Aorta (tissue), 5 donors: ENCODE measurements at regions not wholly inside any gene's neighbourhood (a gene's known extent, or its start where the extent isn't known, plus 50 kb on each side); places are given as distances from the start of the nearest gene placed in this dataset.

Experiments used
- ATAC-seq: fragments of 200-7000 bp; cut with Tn5 transposase; one replicate; pipeline ENCODE4 v1.9.1; 2022; ENCODE audit warnings: moderate library complexity; ENCODE audit not compliant: low FRiP score
- DNase-seq, 2 donors: peaks; one replicate each; pipeline ENCODE4 v3.0.0-alpha.2; 2020
- H3K27ac ChIP-seq, 2 donors: one replicate each; pipeline ENCODE4 v1.5.1; 2013; ENCODE audit warnings: low read length in 2 of 2, mild to moderate bottlenecking in 2 of 2, moderate library complexity in 2 of 2, control low read depth in 1 of 2, inconsistent platforms in 1 of 2, low read depth in 1 of 2
- H3K27me3 ChIP-seq, 2 donors: one replicate each; pipeline ENCODE4 v1.6.1; 2013; ENCODE audit warnings: control low read depth in 1 of 2, low read length in 1 of 2, mild to moderate bottlenecking in 1 of 2, moderate library complexity in 1 of 2; ENCODE audit not compliant: insufficient read depth in 2 of 2, control insufficient read depth in 1 of 2
- H3K36me3 ChIP-seq, 2 donors: one replicate each; pipeline ENCODE4 v1.6.1; 2013; ENCODE audit warnings: control low read depth in 1 of 2, low read length in 1 of 2, mild to moderate bottlenecking in 1 of 2; ENCODE audit not compliant: insufficient read depth in 2 of 2, control insufficient read depth in 1 of 2
- H3K4me1 ChIP-seq, 2 donors: one replicate each; pipeline ENCODE4 v1.6.1; 2013; ENCODE audit warnings: low read length in 2 of 2, control low read depth in 1 of 2, mild to moderate bottlenecking in 1 of 2, moderate library complexity in 1 of 2; ENCODE audit not compliant: insufficient read depth in 2 of 2, control insufficient read depth in 1 of 2
- H3K4me3 ChIP-seq, 2 donors: one replicate each; pipeline ENCODE4 v1.5.1; 2013; ENCODE audit warnings: low read length in 2 of 2, control low read depth in 1 of 2, mild to moderate bottlenecking in 1 of 2
- H3K9me3 ChIP-seq: one replicate; pipeline ENCODE4 v1.6.1; 2013; ENCODE audit warnings: mild to moderate bottlenecking, low read length; ENCODE audit not compliant: control insufficient read depth
- WGBS, 2 donors: extraction: QIAGEN DNeasy Blood & Tissue Kit; methylation state at CpG; one replicate each; pipeline ENCODE4 v1.1.7; 2013; 5-methylcytosine and 5-hydroxymethylcytosine counted together
- intact Hi-C, 2 donors: fragments of 100-400 bp; cut with DNase I; formaldehyde crosslinking; loops; one replicate each; pipeline versions ENCODE4 v1.14.2 to v1.15.0; 2022
- donor health status: healthy with polysubstance abuse.
- donor health status: Bipolar disorder and iron deficiency.
- donor health status: DM: no; HTN: no; CAD: no.
- donor health status: DM: no; HTN: no; CAD: no.
- donor health status: DM: yes; HTN: yes; CAD: no.

DNA sequence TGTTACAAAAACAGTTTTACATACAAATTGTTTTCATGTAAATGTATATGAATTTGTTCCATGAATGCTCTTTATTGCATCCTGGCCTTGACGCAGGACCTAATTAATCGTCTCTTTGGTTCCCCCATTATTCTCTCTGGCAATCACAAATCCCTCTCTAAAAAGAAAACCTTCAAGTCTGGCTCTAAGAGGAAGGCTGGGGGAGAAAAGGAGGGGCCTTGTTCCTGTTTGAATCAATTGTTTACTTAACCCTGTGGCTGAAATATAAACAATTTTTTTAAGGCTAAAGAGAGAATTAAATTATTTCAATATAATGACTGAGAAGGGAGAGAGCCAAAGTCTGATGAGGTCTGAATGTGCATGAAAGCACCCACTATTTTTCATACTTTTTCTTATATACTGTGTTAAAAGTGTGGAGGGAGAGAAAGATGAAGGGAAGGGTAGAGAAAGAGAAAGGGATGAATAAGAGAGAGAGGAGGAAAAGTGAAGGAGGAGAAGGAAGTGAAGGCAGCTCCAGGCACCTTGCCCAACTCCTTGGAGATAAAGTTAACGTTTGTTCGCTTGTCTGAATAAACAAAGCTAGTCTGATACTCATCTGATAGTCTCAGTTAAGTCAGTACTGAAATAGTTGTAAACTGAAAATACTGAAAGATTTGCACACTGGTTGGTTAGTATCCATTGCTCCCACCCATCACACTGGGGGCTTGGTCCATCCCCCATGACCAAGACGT, 116.4 kb upstream of the SPDL1 start:
- no peak for DNase-seq
- 49 to 56% methylated on average over 5 of the region's 5 CpGs for WGBS, 2 donors

DNA sequence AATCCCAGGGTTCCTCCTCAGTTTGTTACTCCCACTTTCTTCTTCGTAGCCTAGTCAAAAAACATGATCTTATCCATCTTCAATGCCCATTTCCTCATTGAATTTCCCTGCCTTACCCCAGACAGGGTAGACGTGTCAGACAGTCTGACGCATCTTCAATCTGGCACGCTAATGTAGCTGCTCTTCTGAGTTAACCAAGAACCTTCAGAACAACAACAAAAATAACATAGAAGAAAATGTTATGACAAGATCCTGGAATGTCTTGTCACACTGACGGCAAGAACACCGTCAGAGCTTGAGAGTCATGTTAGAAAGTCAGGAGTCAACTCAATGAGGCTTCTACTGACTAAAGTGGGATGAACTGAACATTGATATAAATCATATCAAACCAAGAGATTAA, 122.7 kb upstream of the SPDL1 start:
- intact Hi-C loops: no loop called here
- 88 to 90% methylated on average over 6 of the region's 6 CpGs for WGBS, 2 donors
- H3K27me3 ChIP-seq: peaks cover 0 to 3% of the 10 kb centered on the region in 2 donors

More for the DNA sequence above, 116.4 kb upstream of the SPDL1 start:
- intact Hi-C loops: no loop called here
- Histone ChIP-seq H3K36me3 (no peaks in the 10 kb centered on the region), H3K27ac (no peak overlapping the region), H3K4me1 (no peaks in the 10 kb centered on the region), H3K4me3 (no peak overlapping the region), H3K9me3 (peaks cover 1% of the 10 kb centered on the region), H3K27me3 (peaks cover 0 to under 1% of the 10 kb centered on the region in 2 donors)
- ATAC-seq: no peak

DNA sequence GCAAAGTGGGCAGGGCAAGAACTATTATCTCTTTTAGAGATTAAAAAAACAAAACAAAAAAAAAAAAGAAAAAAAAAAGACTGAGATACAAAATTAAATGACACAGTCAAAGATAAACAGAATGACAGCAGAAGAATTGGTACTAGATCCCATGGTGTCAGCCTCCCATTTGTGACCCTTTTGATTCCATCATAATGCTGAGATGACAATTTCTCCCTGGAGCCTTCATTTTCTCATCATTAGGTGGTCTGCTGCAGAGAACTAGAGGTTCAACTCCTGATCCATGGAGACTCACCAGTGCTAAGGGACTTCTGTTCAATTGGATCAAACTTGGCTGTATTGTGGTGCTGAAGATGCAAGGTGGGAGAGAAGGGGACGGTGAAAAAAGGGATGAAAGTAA, 123.5 kb upstream of the SPDL1 start:
- 88 to 90% methylated on average over 1 of the region's 1 CpG for WGBS, 2 donors

More for the DNA sequence above, 122.7 kb upstream of the SPDL1 start:
- no peak overlapping the region for H3K4me3 ChIP-seq
- no peaks in the 10 kb centered on the region for H3K4me1 ChIP-seq
- H3K9me3 ChIP-seq: peaks cover 3% of the 10 kb centered on the region
- no peak for ATAC-seq
- no peak overlapping the region for H3K27ac ChIP-seq
- H3K36me3 ChIP-seq: no peaks in the 10 kb centered on the region
- no peak for DNase-seq

DNA sequence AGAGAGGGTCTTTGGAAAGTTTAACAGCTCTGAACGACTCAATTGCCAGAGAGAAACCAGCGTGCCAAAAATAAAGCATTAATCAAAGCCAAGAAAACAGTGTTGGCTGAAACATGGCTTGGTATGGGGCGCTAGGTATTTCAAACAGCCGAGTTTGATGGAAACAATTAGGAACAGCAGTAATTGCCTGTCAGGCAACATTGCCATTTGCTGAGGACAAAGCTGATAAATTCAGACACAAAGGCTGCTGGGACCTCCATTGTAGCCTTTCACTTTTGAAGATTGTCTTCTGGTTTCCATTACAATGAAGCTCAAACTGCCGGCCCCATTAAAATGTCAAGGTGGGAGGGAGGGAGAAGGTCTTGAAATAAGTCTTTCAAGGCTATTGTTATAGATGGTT, 125.4 kb upstream of the SPDL1 start:
- intact Hi-C loops: no loop called here
- ATAC-seq: no peak
- Histone ChIP-seq H3K4me1 (no peaks in the 10 kb centered on the region), H3K27me3 (peaks cover 0 to 3% of the 10 kb centered on the region in 2 donors), H3K4me3 (no peak overlapping the region), H3K36me3 (no peaks in the 10 kb centered on the region), H3K9me3 (peaks cover 3% of the 10 kb centered on the region), H3K27ac (no peak overlapping the region)
- 32 to 37% methylated on average over 5 of the region's 5 CpGs for WGBS, 2 donors
- no peak for DNase-seq

More for the DNA sequence above, 123.5 kb upstream of the SPDL1 start:
- no peak for ATAC-seq
- no peak for DNase-seq
- no peak overlapping the region for H3K4me3 ChIP-seq
- no peak overlapping the region for H3K27ac ChIP-seq
- intact Hi-C loops: no loop called here
- no peaks in the 10 kb centered on the region for H3K36me3 ChIP-seq
- no peaks in the 10 kb centered on the region for H3K4me1 ChIP-seq
- H3K27me3 ChIP-seq: peaks cover 0 to 3% of the 10 kb centered on the region in 2 donors
- H3K9me3 ChIP-seq: peaks cover 3% of the 10 kb centered on the region

DNA sequence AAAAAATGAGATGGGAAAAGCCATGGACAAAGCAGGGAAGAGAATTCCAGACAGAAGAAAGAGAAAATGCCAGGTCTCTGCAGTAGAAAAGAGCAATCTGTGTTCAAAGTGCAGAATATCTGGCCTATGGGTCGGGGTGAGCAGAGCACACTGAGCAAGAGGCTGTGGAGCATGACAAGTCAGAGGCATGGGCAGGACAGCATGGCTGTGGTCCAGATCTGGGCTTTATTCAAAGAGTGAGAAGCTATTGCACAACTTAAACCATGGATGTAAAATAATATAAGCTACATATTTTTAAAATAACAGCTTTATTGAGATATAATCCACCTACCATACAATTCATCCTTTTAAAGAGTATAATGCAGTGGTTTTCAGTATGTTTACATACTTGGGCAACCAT, 133.1 kb upstream of the SPDL1 start:
- no peaks in the 10 kb centered on the region for H3K36me3 ChIP-seq
- H3K27me3 ChIP-seq: no peaks in the 10 kb centered on the region
- DNase-seq (no peak), ATAC-seq (no peak)
- no peak overlapping the region for H3K4me3 ChIP-seq
- H3K27ac ChIP-seq: no peak overlapping the region
- no peaks in the 10 kb centered on the region for H3K9me3 ChIP-seq
- intact Hi-C loops: no loop called here
- 61 to 67% methylated on average over 1 of the region's 1 CpG for WGBS, 2 donors
- H3K4me1 ChIP-seq: no peaks in the 10 kb centered on the region

DNA sequence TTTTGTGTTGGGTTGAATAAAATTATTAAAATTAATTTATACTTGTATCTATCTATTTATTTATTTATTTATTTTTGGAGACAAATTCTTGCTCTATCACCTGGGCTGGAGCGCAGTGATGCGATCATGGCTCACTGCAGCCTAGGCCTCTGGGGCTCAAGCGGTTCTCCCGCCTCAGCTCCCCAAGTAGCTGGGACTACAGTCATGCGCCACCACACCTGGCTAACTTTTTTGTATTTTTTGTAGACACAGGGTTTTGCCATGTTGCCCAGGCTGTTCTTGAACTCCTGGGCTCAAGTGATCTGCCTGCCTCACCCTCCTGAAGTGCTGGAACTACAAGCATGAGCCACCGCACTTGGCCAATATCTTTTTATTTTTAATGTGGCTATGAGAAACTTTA, 134.7 kb upstream of the SPDL1 start:
- no peak for ATAC-seq
- 93 to 95% methylated on average over 6 of the region's 6 CpGs for WGBS, 2 donors
- no peak overlapping the region for H3K4me3 ChIP-seq
- DNase-seq: no peak
- H3K27me3 ChIP-seq: no peaks in the 10 kb centered on the region
- H3K4me1 ChIP-seq: no peaks in the 10 kb centered on the region
- H3K27ac ChIP-seq: no peak overlapping the region
- H3K9me3 ChIP-seq: no peaks in the 10 kb centered on the region
- intact Hi-C loops: no loop called here
- H3K36me3 ChIP-seq: no peaks in the 10 kb centered on the region

DNA sequence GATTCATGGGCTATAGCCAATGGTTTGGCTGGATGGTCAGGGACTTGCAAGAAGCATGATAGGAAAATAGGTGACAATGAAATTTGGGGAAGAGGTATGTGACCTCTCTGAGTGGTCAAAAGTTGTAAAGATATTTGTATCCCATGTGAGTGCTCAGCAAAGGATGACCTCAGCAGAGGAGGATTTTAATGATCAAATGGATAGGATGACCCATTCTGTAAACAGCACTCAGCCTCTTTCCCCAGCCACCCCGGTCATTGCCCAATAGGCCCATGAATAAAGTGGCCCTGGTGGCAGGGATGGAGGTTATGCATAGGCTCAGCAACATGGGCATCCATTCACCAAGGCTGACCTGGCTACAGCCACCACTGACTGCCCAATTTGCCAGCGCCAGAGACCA, 138.4 kb upstream of the SPDL1 start:
- no peaks in the 10 kb centered on the region for H3K27me3 ChIP-seq
- ATAC-seq: no peak
- no peak overlapping the region for H3K4me3 ChIP-seq
- H3K36me3 ChIP-seq: no peaks in the 10 kb centered on the region
- intact Hi-C loops: no loop called here
- no peak for DNase-seq
- no peaks in the 10 kb centered on the region for H3K9me3 ChIP-seq
- no peaks in the 10 kb centered on the region for H3K4me1 ChIP-seq
- 74 to 98% methylated on average over 2 of the region's 2 CpGs for WGBS, 2 donors
- H3K27ac ChIP-seq: no peak overlapping the region

DNA sequence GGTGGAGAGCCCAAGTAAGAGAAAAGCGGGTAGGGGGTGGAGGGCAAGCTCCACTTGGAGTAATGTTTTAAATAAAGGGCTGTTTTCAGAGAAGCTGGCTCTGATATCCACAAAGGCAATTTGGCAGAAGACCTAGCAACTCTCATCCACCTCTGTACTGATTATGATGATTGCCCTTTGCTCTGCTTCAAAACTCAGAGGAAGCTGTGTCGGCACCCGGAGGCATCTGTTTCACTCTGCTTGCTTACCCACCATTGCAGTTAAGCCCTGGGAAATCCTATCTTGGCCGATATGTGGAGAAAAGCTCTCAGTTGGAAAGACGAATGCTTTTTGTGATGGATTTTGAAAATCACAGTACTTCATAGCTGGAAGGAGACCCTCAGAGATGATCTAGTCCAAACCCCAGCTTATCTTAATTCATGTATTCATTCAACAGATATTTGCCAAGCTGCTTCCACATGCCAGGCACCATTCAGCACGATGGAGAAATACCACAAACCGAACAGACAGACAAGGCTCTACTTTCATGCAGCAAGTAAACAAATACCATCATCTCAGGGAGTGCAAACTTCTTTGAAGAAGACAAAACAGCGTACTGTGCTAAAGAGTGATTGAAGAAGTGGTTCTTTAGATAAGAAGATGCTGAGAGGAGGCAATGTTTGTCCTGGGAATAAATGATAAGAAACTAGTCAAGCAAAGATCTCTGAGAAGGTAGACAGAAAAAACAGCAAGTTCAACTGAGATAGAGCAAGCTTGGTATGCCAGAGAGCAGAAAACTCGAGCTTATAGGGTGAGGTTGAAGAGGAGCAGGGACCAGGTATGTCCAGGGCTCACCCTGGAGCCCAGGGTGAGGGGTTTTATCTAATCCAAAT, 140.4 kb upstream of the SPDL1 start:
- Histone ChIP-seq H3K4me1 (no peaks in the 10 kb centered on the region), H3K36me3 (no peaks in the 10 kb centered on the region), H3K9me3 (no peaks in the 10 kb centered on the region), H3K27me3 (no peaks in the 10 kb centered on the region), H3K27ac (no peak overlapping the region), H3K4me3 (no peak overlapping the region)
- 55 to 64% methylated on average over 9 of the region's 9 CpGs for WGBS, 2 donors
- DNase-seq (no peak), ATAC-seq (no peak)
- intact Hi-C loops: loop anchor here in 1 of 2 donors (5.0 kb wide), 1 partner anchor 54 kb away; no protein-coding TSS in a partner anchor
